ENCODE measurements at regions not wholly inside any gene's neighbourhood (a gene's known extent, or its start where the extent isn't known, plus 50 kb on each side); places are given as distances from the start of the nearest gene placed in this dataset.

- DNase-seq = no peak
- no peak overlapping the region for H4K91ac ChIP-seq (ENCODE audit: insufficient read length, low read depth, low read length)
- H2AFZ ChIP-seq (ENCODE audit: low read length) = no peak overlapping the region
- H2BK120ac ChIP-seq (ENCODE audit: low read depth, low read length, poor library complexity, severe bottlenecking) = no peak overlapping the region
- Mint-ChIP-seq H3K9me3 (no peaks in the 10 kb centered on the region), H3K27me3 (ENCODE audit: low read depth) (no peaks in the 10 kb centered on the region), H3K4me3 (no peak overlapping the region), H3K36me3 (ENCODE audit: insufficient read depth in 1 of 3, low read depth in 3 of 3) (no peaks in the 10 kb centered on the region; a peak in 1 of 7 replicates), H3K4me1 (peaks cover 11 to 15% of the 10 kb centered on the region in 2 experiments), H3K27ac (no peak overlapping the region; a peak in 1 of 7 replicates)
- peaks cover 5% of the 10 kb centered on the region for H3K79me1 ChIP-seq (ENCODE audit: insufficient read depth, low read depth, low read length, poor library complexity, severe bottlenecking)
- H2BK12ac ChIP-seq (ENCODE audit: insufficient read length, low read depth, low read length) = no peak overlapping the region
- H3K4ac ChIP-seq (ENCODE audit: low read depth, low read length) = no peak overlapping the region
- no peak overlapping the region for H3K9ac ChIP-seq (ENCODE audit: extremely low read depth, insufficient read length, low read length)
- H3K23me2 ChIP-seq (ENCODE audit: insufficient read length, low read depth, low read length, poor library complexity, severe bottlenecking) = no peaks in the 10 kb centered on the region
- no peak overlapping the region for H4K8ac ChIP-seq (replicated peaks; ENCODE audit: insufficient read length, low read depth, low read length)
- H4K20me1 ChIP-seq (ENCODE audit: control insufficient read depth, insufficient read depth, insufficient read length) = no peaks in the 10 kb centered on the region
- no CpG with 5 or more reads among the region's 5 CpGs for WGBS (ENCODE audit: extremely low coverage, insufficient read length, low lambda C conversion rate)
- no peak overlapping the region for H2BK5ac ChIP-seq (ENCODE audit: insufficient read length, low read length)
- no peaks in the 10 kb centered on the region for H3K9me3 ChIP-seq (ENCODE audit: control insufficient read depth, low read depth, low read length)
- TF ChIP-seq, protein P1, sequence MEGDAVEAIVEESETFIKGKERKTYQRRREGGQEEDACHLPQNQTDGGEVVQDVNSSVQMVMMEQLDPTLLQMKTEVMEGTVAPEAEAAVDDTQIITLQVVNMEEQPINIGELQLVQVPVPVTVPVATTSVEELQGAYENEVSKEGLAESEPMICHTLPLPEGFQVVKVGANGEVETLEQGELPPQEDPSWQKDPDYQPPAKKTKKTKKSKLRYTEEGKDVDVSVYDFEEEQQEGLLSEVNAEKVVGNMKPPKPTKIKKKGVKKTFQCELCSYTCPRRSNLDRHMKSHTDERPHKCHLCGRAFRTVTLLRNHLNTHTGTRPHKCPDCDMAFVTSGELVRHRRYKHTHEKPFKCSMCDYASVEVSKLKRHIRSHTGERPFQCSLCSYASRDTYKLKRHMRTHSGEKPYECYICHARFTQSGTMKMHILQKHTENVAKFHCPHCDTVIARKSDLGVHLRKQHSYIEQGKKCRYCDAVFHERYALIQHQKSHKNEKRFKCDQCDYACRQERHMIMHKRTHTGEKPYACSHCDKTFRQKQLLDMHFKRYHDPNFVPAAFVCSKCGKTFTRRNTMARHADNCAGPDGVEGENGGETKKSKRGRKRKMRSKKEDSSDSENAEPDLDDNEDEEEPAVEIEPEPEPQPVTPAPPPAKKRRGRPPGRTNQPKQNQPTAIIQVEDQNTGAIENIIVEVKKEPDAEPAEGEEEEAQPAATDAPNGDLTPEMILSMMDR (conservative IDR thresholded peaks at IDR 0.05) = no peak
- H3K4me1 ChIP-seq (ENCODE audit: insufficient read depth, low read length) = no peaks in the 10 kb centered on the region
- no peak overlapping the region for H3T11ph ChIP-seq (ENCODE audit: low read length)
- no peak overlapping the region for H3K56ac ChIP-seq (ENCODE audit: insufficient read length, low read depth, low read length)
- no peak overlapping the region for H2AK5ac ChIP-seq (ENCODE audit: insufficient read length, low read length)
- H3K79me2 ChIP-seq (ENCODE audit: insufficient read depth, low read length) = no peaks in the 10 kb centered on the region
- H3K14ac ChIP-seq (ENCODE audit: insufficient read depth, low read length) = no peak overlapping the region
- H3K18ac ChIP-seq (ENCODE audit: insufficient read length, low read depth, low read length) = no peak overlapping the region
- H3K27ac ChIP-seq (ENCODE audit: insufficient read length, low read depth, low read length) = no peak overlapping the region
- H3K27me3 ChIP-seq (ENCODE audit: insufficient read depth, low read length) = no peaks in the 10 kb centered on the region
- H2BK20ac ChIP-seq (ENCODE audit: low read depth, low read length, poor library complexity, severe bottlenecking) = no peak overlapping the region
- H3K23ac ChIP-seq (ENCODE audit: insufficient read length, low read depth, low read length) = no peak overlapping the region
- H3K4me2 ChIP-seq (ENCODE audit: insufficient read depth, insufficient read length, low read length) = no peak overlapping the region
- no peak overlapping the region for H4K5ac ChIP-seq (ENCODE audit: insufficient read length, low read depth, low read length)
- no peak overlapping the region for H2BK15ac ChIP-seq (ENCODE audit: low read depth, low read length)
Observed at GRCh38 chr12:67057072-67057471, 212.1 kb upstream of the CAND1 start.
